GM18507 (cell line): ENCODE measurements at regions not wholly inside any gene's neighbourhood (a gene's known extent, or its start where the extent isn't known, plus 50 kb on each side); places are given as distances from the start of the nearest gene placed in this dataset.
"Not testable (repeated sequence)": the region's sequence is repeated elsewhere in the genome, so short reads cannot be mapped to it uniquely, and the experiment has no call there.

Experiments
- DNase-seq: peaks from one replicate; pipeline ENCODE4 v3.0.0; 2011; ENCODE audit warnings: low read depth; ENCODE audit not compliant: insufficient read length; ENCODE audit errors: extremely low spot score
- FAIRE-seq: peaks from 2 replicates; lab custom pipeline; 2011; peaks lifted over from hg19 to GRCh38; lab: Jason Lieb, UNC

DNA sequence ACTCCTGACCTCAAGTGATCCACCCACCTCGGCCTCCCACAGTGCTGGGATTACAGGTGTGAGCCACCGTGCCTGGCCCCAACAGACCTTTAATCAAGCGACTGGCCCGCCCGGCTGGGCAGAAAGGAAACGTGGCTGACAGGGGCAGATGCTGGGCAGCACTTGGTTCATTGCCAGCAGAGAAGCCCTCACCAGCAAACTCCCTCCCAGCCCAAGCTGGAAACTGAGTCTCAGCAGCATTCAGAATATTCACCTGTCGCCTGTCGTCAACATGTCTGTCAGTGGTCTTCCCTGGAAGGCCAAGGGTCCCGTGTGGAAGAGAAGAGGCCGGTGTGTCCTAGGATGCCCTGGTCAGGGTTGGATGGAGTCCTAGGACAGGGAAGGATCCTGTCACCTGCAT, 245.0 kb downstream of the TEX29 start:
- FAIRE-seq: no peak
- DNase-seq: no peak

DNA sequence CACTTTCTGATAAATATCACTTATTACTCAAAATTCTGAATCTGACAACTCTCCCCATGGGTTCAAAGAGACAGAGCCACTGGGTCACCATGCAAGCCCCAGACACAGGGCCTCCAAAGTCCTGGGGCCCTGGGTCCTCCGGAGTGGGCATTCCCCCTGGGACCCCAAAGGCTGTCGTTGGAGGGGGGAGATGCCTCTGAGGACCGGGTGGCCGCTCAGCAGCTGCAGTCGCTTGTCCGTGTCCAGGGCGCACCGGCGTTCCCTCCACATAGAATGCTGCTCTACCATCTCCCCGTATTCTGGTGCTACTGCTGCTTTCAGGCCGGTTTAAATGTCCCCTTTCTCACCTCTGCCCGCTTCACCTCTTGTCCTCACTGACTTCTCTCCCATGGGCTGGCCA, 246.1 kb downstream of the TEX29 start:
- DNase-seq (no peak), FAIRE-seq (no peak)

DNA sequence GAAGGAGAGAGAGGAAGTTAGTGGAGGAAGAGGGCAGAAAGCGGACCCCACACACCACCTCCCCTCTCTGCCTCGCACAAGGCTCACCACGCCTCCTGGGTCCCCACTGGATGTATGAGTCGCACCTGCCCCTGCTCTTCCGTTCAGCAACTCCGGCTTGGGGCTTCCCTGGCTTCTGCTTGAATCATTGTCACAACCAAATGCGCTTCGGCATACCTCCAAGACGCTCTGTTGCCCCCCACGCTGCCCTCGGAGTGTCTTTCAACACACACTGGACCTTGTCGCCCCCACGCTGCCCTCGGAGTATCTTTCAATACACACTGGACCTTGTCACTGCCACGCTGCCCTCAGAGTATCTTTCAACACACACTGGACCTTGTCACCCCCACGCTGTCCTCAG, 247.2 kb downstream of the TEX29 start:
- DNase-seq (no peak), FAIRE-seq (no peak)

DNA sequence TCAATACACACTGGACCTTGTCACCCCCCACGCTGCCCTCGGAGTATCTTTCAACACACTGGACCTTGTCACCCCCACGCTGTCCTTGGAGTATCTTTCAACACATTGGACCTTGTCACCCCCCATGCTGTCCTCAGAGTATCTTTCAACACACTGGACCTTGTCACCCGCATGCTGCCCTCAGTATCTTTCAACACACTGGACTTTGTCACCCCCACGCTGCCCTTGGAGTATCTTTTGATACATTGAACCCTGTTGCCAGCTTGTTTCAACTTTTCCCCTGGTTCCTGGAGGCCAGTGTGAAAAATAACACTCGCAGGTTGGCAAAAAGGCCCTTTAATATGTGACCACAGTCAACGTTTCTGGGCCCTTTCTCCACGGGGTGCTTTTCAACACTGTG, 247.8 kb downstream of the TEX29 start:
- FAIRE-seq (no peak), DNase-seq (no peak)

DNA sequence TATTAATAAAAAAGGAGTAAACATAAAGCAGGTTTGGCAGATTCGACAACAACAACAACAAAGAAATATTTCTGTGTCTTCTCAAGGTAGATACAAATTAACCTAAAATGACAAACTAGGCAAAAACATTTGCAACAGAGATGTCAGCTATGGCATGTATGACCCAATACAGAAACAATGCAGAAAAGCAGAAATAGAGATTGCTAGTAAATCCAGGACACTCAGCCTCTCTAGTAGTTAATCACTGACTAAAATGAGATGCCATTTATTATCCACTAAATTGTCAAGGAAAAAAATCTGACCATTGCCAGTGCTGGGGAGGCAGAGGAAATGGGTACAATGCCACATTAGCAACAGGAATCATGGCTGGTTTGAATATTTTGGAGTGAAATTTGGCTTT, 250.5 kb downstream of the TEX29 start:
- DNase-seq (no peak), FAIRE-seq (no peak)

DNA sequence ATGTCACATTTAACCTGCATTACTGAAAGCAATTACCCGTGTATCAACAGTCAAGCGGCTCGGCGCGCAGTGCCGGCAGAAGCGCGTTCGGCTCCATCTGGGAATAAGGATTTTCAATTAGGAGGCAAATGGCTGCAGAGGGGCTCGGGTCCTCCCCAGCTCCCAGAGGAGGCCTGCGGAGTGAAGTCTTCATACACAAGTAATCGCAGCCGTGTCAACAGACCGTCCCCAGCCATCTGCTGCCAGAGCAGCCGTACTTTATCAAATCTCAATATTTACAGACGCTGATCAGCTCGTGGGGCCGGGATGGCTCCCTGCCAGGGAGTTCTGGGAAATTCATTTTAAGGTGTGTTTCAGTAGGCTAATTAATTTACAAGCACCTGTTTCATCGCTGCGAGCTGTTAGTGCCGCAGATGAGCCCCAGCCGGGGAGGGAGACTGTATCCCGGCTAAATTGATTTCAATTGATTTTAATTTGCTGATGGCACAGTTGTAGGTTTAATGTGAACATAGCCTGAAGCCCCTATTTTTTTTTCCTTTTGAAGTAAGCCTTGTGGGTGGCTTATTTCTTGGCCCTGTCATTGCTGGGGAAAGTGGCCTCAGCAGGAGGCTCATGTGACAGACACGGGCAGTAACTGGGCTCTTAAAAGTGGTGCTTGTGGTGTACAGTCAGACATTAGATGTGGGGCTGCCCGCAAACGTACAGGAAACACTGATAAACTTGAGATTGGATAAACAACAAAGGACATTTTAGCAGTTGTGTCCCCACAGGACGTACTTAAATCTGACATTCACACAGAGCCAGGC, 252.7 kb downstream of the TEX29 start:
- FAIRE-seq (no peak), DNase-seq (no peak)

DNA sequence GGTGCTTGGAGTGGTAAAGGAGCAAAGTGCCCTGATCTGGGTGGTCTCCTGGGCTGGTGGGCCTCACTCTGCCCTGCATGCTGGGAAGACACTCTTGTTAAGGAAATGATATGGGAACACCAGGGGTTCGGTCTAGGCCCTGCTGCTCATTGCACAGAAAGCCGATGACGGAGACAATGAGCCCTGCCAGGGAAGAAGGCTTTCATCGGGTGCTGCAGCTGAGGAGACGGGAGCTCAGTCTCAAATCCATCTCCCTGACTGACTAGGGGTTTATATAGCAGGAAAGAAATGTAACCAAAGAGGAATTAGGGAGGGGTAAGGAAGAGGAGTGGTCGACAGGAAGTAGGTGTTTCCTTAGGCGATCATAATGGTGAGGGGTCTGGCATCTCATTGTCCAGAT, 253.4 kb downstream of the TEX29 start:
- DNase-seq: no peak
- FAIRE-seq: no peak

DNA sequence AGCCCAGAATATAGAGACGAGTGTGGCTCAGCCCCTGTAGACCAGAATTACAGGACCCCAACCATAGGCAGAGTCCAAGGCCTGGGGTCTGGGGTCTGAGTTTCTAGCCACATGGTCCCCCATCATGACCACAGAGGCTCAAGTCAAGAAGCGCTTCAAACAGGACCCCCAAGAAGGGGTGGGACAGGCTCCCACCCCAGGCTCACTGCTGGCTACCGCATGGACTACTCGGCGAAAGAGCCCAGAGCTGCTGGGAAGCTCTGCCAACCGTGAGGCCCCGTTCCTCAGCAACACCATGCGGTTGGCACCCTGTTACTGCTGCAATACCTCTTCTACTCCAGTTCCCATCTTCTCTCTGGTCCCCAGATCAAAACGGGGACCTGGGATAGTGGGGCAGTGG, 254.8 kb downstream of the TEX29 start:
- no peak for FAIRE-seq
- no peak for DNase-seq

DNA sequence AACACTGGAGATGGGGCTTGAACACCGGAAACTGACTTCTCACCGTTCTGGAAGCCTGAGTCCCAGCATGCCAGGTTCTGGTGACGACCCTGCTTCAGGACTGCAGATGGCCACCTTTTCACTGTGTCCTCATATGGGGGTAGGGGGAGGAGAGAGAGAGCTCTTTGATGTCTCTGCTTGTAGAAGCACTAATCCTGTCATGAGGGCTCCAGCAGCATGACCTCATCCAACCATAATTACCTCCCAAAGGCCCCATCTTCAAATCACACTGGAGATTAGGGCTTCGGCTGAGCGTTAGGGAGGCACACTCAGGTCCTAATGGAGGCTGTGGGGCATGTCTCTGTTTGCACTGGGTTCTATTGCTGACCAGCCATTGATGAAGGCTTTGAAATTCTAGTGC, 255.3 kb downstream of the TEX29 start:
- no peak for FAIRE-seq
- no peak for DNase-seq

DNA sequence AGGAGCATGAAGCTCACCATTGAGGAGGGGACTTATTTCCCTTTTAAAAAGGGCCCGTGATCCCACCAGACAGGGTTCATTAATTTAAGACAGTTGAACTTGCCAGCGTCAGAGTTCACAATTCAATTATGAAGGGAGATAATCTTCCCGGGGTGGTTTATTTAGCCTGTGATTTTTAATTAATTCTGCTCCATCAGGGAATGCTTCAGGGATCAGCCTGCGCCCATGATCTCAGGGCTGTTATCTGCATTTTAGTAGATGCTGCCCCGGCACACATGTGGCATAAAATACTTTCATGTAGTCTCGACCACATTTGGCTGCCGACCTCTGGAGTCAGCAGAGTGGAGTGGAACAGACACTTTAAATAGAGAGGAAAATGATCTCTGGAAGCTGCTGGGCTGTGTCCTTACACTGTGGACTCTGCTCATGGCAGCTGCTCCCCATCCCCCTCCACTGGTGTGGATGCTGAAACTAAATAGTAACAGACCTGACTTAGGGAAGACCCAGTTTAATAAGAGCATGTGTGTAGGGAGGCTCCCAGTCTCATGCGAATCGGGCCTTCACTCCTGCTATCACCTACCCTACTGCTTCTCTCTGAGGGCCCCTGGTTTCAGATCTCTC, 256.9 kb downstream of the TEX29 start:
- no peak for DNase-seq

DNA sequence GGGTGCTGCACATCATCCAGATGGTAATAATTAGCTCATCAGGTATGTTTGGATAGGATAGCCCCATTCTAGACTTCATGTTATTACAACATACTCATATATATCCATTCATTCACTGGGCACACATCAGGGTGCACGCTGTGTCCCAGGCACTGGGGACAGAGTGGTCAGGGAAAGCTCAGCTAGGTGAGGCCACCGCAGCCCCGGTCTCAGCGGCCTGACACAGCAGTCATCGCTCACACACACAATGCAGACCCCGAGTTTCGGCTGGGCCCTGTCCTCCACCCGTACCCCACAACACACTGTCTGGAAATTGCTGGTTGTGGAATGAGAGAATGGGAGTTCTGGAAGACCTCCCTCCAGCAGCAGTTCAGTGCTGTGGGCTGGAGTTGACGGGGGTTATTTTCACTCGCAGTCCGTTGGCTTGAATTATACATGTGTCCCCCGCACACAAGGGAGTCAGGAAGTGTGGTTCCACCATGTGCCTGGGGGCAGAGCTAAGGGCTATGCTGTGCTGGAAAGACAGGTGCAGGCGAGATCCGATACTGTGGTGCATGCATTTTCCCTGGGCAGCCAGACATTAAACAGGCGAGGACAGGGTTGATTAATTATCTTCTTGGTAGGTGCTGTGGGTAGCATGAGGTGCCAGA, 257.6 kb downstream of the TEX29 start:
- no peak for FAIRE-seq

More for the DNA sequence above, 256.9 kb downstream of the TEX29 start:
- FAIRE-seq: no peak

DNA sequence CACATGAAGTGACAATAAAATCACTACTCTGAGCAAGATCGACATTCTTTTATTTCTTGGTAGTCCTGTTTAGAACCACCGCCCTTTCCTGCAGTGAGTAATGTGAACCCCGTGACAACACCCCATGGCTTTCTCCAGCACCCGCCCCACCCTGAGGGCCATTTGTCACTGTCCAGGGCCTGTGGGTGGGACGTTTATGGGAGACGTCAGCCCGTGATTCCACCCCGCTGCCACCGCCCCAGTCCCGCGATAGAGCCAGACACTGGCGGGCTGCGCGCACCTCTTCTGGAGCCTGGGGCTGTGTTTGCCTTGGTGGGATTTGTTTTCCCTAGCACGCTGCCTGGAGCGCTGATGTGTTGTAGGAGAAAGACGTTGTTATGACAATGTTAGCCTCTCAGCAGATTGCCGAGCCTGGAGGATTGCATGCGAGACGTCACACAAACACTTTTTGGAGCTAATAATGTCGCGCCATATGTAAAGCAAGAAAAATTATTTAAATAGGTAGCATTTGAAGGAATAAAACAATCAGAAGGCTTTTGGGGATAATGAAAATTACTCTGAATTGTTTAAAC, 263.7 kb downstream of the TEX29 start:
- DNase-seq: no peak
- FAIRE-seq: no peak

More for the DNA sequence above, 257.6 kb downstream of the TEX29 start:
- no peak for DNase-seq

DNA sequence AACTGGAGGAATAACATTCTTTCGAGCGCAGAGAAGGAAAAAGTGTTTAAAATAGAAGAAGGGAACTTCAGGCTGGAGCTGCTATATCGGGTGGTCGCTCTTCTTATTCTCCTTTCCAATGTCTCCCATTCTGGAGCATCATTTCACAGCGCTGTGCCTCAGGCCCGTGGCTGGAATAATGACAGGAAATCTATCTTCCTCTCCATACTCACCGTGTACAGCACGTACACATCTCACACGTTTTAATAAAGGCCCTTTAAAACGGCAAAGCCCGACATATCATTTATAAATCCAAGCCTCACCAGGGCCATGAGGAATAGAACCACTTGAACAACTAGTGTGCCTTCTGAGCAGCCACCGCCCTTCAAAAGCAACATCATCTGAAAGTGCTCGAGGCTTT, 264.4 kb downstream of the TEX29 start:
- no peak for DNase-seq
- no peak for FAIRE-seq

DNA sequence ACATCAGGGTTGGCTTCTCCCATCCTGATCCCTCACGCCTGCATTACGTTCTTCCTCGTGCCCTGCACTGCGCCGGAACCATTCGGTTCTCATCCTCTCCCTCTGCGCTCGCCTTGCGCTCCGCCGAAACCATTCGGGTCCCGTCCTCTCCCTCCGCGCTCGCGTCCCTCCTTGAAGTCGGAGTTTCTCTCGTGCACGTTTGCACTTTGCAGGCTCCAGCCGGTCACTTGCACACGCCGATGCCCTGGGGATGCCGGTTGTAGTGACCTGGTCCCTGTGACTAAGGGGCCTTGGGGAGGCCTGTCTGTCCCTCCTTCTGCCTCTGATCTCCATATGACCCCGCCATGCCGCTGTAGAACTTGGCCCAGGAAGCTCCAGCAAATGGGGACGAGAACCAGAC, 265.8 kb downstream of the TEX29 start:
- no peak for DNase-seq
- FAIRE-seq: no peak

DNA sequence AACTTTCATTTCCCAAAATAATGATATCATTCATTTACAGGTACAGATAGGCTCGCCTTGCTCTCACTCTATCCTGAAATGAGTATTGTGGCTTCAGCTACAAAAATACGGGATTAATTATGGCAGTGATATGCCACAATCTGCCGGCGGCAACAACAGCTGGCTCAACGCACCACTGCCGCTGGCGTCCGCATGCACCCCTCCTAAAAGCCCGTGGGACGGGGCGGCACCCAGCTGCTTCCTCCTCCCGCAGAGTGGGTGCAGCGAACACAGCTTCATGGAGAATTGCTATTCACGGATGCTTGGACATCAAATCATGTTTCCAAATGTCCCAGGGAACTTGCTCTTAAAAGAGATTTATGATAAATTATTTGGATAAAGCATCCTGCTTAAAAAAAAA, 266.8 kb downstream of the TEX29 start:
- no peak for FAIRE-seq
- no peak for DNase-seq

DNA sequence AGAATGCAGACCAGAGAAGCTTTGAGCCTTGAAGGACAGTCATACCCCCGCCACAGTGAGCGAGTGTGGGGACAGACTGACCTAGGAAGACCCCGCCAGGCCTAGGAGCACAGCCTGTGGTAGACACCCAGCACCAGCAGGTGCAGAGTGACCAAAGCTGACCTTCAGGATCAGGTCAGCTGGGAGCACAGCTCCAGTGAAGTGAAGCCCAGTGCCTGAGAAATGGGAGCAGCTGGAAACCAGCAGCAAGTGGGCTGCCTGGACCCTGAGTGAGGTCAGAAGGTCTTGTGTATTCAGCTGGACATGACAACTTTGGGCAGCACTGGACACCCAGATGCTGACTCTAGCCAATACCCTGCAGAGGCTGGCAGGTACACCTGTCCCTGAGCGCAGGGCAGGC, 268.9 kb downstream of the TEX29 start:
- FAIRE-seq (no peak), DNase-seq (no peak)

DNA sequence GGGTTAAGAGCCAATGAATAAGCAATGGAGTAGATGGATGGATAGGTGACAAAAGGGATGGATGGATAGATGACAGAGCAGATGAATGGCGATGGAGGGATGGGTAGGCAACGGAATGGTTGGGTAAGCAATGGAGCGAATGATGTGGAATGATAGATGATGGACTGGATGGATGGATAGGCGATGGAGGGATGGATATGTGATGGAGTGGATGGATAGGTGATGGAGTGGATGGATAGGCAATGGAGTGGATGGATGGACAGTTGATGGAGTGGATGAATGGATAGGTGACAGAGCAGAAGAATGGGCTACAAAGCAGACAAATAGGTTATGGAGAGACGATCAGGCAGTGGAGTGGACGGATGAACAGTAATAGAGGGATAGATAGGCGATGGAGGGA, 269.6 kb downstream of the TEX29 start:
- no peak for FAIRE-seq
- no peak for DNase-seq

DNA sequence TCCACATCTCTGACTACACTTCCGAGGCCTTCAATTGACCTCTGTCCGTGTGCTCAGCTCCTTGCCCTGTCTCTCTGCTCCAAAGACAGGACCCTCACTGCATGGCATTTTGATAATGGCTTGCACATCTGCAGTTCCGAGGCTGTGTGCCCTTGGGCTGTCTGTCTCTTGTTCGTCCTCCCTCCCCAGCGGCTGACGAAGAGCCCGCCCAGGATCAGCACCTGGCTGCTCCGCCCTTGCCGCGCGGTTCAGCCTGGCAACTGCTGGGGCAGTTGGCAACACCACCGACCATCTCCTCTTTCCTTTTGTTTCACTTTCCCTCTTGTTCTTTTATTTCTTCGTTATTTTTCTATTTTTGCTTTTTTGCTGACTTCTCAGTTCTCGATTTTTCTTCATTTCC, 270.4 kb downstream of the TEX29 start:
- FAIRE-seq (no peak), DNase-seq (no peak)

DNA sequence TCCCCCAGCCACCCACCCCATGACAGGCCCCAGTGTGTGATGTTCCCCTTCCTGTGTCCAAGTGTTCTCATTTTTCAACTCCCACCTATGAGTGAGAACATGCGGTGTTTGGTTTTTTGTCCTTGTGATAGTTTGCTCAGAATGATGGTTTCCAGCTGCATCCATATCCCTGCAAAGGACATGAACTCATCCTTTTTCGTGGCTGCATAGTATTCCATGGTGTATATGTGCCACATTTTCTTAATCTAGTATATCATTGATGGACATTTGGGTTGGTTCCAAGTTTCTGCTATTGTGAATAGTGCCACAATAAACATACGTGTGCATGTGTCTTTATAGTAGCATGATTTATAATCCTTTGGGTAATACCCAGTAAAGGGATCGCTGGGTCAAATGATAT, 273.0 kb downstream of the TEX29 start:
- not testable (repeated sequence) for FAIRE-seq, DNase-seq

DNA sequence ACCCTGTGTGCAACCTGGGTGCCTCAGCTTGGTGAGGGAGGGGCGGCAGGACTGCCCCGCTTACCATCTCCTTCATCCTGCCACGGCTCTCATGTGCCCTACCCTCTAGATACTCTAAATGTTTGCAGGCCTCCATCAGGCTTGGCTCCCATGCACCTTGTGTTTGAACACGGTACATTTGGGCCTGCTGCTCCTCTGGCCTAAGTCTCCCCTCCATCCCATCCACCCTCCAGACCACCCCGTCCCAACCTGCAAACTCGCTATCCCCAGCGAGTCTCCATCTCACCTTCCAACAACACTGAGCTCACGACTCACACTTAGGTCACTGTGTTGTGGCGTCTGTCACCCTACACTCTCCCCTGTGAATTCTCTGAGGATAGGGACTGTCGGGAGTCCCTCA, 274.2 kb downstream of the TEX29 start:
- DNase-seq: no peak
- no peak for FAIRE-seq

DNA sequence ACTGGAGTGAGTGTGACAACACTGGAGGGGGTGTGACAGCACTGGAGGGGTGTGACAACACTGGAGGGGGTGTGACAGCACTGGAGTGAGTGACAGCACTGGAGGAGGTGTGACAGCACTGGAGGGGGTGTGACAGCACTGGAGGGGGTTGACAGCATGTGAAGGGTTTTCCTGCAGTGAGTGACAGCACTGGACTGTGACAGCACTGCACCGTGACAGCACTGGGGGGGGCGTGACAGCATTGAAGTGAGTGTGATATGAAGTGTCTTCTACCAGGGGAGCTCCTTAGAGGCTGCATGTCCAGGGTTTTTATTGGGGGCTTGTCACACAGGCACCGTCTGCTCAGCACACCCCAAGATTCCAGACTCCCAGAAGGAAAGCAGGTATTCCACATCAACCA, 274.8 kb downstream of the TEX29 start:
- DNase-seq (no peak), FAIRE-seq (no peak)
